ENCODE measurements at regions not wholly inside any gene's neighbourhood (a gene's known extent, or its start where the extent isn't known, plus 50 kb on each side); places are given as distances from the start of the nearest gene placed in this dataset.
"Not testable (repeated sequence)": the region's sequence is repeated elsewhere in the genome, so short reads cannot be mapped to it uniquely, and the experiment has no call there.

- TF ChIP-seq CTCF (IDR thresholded peaks at IDR 0.05; ENCODE audit: insufficient read depth, low read length, missing control alignments), result no peak
- ChIA-PET CTCF (no interaction called here), POLR2A (no interaction called here)
- DNase-seq (ENCODE audit: low read depth, low spot score), result no peak
- no peak overlapping the region for H3K4me3 ChIP-seq (ENCODE audit: low read depth, low read length)
Measured at GRCh38 chr14:25826105-25826504, 771.7 kb downstream of the NOVA1 start.

- TF ChIP-seq CTCF (IDR thresholded peaks at IDR 0.05; ENCODE audit: insufficient read depth, low read length, missing control alignments), result no peak
- H3K4me3 ChIP-seq (ENCODE audit: low read depth, low read length), result no peak overlapping the region
- POLR2A ChIA-PET, result no interaction called here
- CTCF ChIA-PET, result no interaction called here
- no peak for DNase-seq (ENCODE audit: low read depth, low spot score)
Measured at GRCh38 chr14:25820368-25820767, 770.4 kb upstream of the STXBP6 start.

GRCh38 chr14:25814622-25815021 lies 764.7 kb upstream of the STXBP6 start:
- POLR2A ChIA-PET; CTCF ChIA-PET; H3K4me3 ChIP-seq (ENCODE audit: low read depth, low read length); DNase-seq (ENCODE audit: low read depth, low spot score): not testable (repeated sequence)

- H3K4me3 ChIP-seq (ENCODE audit: low read depth, low read length), result no peak overlapping the region
- no peak for TF ChIP-seq CTCF (IDR thresholded peaks at IDR 0.05; ENCODE audit: insufficient read depth, low read length, missing control alignments)
- no peak for DNase-seq (ENCODE audit: low read depth, low spot score)
- ChIA-PET POLR2A (no interaction called here), CTCF (no interaction called here)
Measured at GRCh38 chr14:25803386-25804018, 753.6 kb upstream of the STXBP6 start.

- no peak for TF ChIP-seq CTCF (IDR thresholded peaks at IDR 0.05; ENCODE audit: insufficient read depth, low read length, missing control alignments)
- H3K4me3 ChIP-seq (ENCODE audit: low read depth, low read length), result no peak overlapping the region
- no peak for DNase-seq (ENCODE audit: low read depth, low spot score)
- POLR2A ChIA-PET, result no interaction called here
- CTCF ChIA-PET, result no interaction called here
Measured at GRCh38 chr14:25800841-25801240, 750.9 kb upstream of the STXBP6 start.

- ChIA-PET POLR2A (no interaction called here), CTCF (no interaction called here)
- DNase-seq (ENCODE audit: low read depth, low spot score), result no peak
- H3K4me3 ChIP-seq (ENCODE audit: low read depth, low read length), result no peak overlapping the region
- TF ChIP-seq CTCF (IDR thresholded peaks at IDR 0.05; ENCODE audit: insufficient read depth, low read length, missing control alignments), result no peak
Measured at GRCh38 chr14:25788252-25788651, 738.3 kb upstream of the STXBP6 start.

- POLR2A ChIA-PET, result no interaction called here
- DNase-seq (ENCODE audit: low read depth, low spot score), result no peak
- TF ChIP-seq CTCF (IDR thresholded peaks at IDR 0.05; ENCODE audit: insufficient read depth, low read length, missing control alignments), result no peak
- CTCF ChIA-PET, result no interaction called here
- H3K4me3 ChIP-seq (ENCODE audit: low read depth, low read length), result no peak overlapping the region
Measured at GRCh38 chr14:25765909-25766308, 716.0 kb upstream of the STXBP6 start.
